NCI-H510A treated with DMSO at 0.1 percent for 48 hours (cell line): ENCODE measurements at regions not wholly inside any gene's neighbourhood (a gene's known extent, or its start where the extent isn't known, plus 50 kb on each side); places are given as distances from the start of the nearest gene placed in this dataset.

Experiments used
- DNase-seq: peaks from one replicate; lab custom pipeline; 2025; lab: John Stamatoyannopoulos, UW

DNA sequence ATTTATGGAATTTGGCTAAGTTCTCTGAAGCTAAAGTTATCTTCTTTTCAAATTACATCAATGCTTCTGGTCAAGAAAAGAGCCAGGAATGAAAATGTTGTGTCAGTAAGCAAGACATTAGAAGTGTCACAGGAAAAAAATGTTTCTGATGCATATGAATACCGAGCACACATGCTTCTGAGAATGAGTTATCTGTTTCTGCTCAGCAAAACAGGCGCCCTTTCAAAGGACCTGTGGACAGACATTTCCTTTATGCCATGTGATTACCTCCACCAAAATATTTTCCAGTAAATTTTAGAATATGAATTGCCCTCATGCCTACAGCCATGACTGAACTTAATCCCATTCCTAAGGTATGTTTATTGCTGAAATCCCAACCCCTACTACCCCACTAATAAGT lies 55.4 kb upstream of the RNF180 start:
- no peak for DNase-seq

DNA sequence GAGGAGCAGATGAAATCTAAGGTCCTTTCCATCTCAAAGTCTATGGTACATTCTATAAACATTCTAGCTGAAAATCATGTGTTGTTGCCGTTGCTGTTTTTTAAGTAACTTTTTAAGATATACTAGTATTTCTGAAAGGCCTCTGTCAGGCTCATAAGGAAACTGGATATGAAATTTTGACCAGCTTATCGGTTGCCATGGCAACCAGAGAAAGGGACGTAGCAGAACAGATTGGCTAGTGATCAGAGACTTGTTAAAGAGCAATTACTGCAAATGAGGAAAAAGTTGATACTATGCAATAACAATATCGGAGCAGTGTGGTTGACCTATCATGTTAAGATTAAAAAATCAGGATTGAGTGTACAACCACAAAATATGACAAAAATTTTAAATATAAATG lies 57.0 kb upstream of the RNF180 start:
- DNase-seq: no peak

DNA sequence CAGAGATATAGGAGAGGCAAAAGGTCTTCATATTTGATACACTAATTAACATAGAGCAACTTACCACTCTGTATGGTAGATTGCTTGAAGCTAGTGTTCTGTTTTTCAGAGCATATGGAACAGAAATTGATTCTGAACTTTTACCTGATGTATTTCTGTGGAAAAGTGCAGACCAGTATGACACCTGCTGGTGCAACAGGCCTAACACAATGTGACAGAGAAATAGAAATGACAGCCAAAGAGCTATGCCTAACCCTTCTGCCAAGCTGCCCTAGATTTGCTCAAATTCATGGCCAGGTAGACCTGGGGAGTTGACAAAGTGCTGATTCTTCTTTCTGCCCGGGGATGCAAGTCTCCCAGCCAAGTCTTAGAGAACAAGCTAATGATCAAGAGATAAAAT lies 65.4 kb upstream of the RNF180 start:
- no peak for DNase-seq

DNA sequence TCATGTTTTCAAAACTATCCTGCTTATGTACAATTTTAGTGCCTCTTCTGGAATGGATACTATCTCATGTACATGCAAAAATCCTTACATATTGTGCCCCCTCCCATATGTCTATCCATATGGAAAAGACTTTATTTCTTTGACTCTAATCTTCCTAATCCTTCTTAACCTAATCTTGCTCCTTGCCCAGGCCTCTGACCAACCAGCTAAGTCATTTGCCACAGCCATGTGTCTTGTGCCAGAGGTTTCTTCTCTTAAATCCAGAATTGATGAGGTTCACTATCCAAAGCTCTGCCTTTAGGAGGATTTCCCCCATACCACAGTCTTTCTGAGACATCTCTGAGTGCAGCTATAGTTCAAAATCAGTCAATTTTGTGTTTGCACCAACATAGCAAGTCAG lies 68.9 kb upstream of the RNF180 start:
- DNase-seq: no peak

DNA sequence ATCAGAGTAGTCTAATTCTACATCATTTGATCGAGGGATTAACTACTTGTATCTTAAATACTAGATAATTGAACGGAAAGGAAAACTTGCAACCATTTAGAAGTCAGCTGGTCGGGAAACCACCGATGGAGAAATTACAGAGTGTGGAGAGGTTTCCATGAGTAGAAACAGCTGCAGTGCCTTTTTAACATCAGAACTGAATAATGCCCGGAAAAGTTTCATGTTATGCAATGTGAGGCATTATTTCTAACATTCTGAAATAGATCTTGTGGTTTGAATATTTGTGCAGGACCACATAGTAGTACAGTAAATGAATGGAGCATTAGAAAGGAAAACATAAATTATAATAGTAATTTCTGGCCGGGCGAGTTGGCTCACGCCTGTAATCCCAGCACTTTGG lies 88.1 kb upstream of the RNF180 start:
- DNase-seq: no peak

DNA sequence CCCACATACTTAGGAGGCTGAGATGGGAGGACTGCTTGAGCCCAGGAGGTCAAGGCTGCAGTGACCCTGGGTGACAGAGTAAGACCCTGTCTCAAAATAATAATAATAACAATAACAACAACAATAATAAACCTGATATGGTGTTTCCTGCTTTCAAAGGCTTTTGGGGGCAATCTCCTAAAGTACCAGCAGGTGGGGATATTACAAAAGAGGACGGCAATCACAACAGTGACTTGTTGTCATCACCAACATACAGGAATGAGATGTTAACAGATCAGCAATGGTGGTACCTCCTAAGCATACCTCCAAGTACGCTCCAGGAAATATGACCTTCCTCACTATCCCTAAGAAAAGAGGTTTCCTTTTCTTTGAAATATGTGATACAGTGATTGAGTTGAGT lies 91.1 kb upstream of the RNF180 start:
- DNase-seq: peak; percentile 8

DNA sequence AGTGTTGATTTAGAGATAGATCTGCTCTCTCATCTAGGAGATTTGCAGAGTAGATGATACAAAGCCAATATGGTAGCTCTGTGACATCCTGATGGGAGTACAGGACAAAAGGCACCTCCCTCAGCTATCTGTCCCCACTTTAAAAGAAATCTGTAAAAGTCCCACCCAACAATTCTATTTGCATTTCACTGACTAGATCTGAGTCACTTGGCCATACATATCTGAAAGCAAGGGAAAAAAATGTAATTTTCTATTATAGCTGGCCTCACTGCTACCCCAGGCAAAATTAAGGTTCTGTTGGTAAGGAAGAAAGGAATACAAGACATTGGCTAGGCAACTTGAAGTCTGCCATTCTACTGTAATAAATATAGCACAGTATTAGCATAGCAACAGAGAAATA lies 96.2 kb upstream of the RNF180 start:
- DNase-seq: no peak

DNA sequence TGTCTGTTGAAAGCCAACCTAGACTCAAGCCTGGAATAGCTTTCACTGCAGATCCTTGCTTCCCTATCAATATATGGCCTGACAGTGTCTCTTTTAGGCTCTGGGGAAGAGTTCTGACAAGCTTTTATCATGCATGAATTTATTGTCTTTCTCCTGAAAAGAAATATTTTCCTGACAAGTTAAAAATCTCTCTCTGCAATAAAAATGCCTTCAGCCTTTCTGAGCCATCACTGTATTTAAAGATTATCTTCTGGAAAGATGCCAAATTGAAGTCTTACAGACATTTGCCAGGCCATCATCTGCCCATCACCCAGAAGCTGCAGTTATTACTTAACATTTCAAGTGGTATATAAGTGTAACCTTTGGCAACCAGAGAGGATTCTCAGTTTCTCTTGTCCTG lies 88.1 kb upstream of the HTR1A start:
- DNase-seq: no peak

DNA sequence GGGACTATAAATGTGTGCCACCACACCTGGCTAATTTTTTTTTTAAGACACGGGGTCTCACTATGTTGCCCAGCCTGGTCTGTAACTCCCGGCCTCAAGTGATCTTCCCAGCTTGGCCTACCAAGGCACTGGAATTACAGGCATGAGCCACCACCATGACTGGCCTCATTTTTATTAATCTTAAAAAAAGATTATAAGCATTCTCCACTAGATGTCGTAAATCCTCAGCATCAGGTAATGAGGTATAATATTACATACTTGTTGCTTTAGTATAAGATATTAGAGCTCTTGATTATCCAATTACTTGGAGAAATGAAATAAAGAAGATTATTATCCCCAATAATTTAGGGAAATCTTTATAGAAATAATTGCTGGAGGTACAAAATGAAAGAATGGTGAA lies 78.2 kb upstream of the HTR1A start:
- DNase-seq: no peak

DNA sequence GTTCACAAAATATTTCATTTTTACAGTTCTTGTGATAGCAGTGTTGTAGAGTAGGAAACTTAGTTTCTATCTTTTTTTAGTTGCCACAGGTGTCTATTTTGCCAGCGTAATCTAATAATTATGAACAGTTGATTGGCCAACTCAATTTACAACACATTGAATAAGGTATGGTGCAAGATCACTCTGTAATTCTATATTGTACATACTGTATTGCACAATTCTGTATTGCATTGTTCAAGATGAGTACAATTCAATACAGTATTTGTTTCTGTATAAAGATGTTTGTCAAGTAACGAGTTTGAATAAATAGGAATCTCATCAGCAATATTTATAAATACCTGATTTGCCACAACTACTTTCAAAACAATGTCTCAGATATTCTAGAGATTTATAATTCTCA lies 64.2 kb upstream of the HTR1A start:
- no peak for DNase-seq

DNA sequence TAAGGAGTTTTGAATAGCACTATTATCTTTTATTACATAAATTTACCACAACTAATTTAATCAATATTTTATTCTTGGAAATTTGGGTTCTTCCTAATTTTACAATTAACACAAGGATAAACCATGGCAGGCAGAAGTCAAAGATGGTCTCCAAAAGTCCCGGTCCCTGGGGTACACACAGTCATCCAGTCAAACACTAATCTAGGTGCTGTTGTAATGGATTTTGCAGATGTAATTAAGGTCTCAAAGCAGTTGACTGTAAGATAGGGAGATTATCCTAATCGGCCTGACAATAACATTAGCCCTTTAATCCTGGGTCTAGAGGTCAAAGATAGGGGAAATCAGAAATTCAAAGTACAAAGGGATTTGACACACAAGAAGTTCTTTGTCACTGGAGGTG lies 57.5 kb upstream of the HTR1A start:
- no peak for DNase-seq

DNA sequence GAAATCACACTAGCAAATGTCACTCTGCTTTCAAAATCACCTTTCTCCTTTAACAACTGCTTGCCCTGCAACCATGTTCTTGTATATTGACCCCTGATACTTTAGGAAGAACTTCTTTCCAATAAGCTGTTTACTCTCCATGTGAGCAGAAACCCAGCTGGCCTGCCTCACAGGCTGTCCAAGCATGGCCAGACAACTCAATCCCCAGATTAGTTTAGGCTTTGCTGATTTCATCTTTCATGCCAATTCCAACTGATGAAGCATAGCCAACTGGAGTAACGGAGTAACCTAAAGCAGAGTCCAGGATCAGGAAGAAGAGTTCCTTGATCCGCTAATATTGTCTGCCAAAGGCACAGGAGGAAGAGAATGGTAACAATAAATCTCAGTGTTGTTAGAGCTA lies 56.7 kb upstream of the HTR1A start:
- DNase-seq: no peak

DNA sequence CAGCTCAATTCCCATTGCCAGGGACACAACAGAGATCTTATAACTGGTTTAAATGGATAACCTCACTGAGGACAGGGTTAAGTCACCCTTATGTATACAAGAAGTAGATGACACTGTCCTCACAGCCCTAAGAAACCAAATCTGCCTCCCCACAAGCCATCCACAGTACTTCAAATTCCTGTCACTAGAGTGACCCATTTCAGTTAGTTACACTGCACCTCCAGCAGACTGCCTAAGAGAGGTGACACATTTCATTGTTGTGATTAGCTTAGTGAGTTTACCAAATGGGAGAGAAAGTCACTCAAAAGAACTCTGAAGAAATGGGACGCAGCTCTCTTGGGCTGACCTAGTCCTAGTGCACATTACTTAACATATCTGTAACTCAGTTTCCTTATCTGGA lies 53.6 kb upstream of the HTR1A start:
- DNase-seq: no peak
